ENCODE measurements at regions not wholly inside any gene's neighbourhood (a gene's known extent, or its start where the extent isn't known, plus 50 kb on each side); places are given as distances from the start of the nearest gene placed in this dataset.

DNA sequence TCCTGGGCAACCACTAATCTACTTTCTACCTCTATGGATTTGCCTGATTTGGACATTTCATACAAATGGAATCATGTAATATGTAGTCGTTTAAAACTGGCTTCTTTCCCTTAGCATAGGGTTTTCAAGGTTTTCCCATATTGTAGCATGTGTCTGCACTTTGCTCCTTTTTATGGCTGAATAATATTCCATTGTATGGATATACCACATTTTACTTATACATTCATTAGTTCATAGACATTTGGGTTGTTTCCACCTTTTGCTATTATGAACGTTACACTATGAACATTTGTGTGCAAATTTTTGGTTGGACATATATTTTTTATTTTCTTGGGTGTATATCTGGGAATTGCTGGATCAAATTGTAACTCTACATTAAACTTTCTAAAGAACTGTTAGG is 600.4 kb upstream of the NOX3 start:
- DNase-seq (ENCODE audit: low read depth): no peak

DNA sequence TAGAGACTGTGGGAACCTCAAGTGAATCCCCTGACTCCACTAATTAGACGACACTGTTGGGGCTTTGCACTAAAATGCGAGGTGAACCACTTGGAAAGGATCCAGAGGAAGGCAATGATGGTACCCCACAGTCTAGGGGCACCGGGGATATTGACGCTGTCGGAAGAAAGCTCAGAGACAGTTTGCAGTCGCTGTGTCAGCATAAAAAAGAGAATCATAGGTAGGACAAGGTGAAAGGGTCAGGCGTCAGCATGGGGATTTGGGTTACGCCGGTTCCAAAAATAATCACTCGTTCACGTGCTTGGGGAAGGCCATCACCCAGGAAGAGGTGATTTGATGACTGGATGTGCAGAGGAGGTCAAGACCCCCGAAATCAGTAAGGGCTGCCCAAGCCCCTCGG is 598.0 kb upstream of the NOX3 start:
- no peak for DNase-seq (ENCODE audit: low read depth)

DNA sequence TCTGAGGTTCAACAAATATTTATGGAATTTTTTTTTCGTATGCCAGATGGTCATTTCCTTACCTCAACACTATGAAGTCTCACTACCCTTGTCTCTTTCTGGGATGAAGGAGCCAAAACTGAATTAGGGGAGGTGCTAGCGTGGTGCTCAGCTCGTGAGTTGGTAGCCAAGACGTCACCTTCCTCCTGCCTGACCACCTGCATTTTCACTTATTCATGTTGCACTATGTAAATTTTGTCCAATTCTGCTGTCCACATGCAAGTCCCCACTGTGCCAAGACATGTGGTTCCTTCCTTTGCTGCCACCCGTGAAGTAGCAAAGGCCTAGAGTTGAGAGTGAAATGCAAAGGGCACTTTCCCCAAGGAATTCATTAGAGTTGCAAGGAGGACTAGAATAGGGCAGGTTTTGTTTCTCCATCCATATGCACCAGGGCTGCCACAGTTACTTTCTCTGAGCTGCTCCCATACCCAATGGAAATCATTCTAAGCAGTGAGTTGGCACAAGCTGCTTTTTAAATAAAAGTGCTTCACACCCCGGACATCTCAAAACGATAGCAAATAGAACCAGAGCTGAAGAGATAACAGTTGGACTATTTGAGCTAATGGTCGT is 591.3 kb upstream of the NOX3 start:
- DNase-seq (ENCODE audit: low read depth): no peak

DNA sequence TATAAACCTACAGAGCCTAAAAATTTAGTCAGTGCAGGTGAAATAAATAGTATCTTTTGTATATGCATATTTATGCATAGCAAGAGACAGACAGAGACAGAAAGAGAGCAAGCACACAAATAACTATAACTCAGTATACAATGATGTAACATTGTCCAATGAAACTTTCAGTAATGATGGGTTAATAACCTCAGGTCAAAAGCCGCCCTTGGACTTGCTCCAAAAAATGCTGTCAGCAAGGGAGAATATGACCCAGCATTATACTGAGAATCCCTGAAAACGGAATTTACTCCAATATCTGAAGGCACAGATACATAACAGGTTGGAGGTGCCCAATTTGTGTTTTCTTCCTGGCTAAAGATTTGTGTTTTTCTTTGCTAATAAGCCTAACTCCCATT is 590.6 kb upstream of the NOX3 start:
- no peak for DNase-seq (ENCODE audit: low read depth)

DNA sequence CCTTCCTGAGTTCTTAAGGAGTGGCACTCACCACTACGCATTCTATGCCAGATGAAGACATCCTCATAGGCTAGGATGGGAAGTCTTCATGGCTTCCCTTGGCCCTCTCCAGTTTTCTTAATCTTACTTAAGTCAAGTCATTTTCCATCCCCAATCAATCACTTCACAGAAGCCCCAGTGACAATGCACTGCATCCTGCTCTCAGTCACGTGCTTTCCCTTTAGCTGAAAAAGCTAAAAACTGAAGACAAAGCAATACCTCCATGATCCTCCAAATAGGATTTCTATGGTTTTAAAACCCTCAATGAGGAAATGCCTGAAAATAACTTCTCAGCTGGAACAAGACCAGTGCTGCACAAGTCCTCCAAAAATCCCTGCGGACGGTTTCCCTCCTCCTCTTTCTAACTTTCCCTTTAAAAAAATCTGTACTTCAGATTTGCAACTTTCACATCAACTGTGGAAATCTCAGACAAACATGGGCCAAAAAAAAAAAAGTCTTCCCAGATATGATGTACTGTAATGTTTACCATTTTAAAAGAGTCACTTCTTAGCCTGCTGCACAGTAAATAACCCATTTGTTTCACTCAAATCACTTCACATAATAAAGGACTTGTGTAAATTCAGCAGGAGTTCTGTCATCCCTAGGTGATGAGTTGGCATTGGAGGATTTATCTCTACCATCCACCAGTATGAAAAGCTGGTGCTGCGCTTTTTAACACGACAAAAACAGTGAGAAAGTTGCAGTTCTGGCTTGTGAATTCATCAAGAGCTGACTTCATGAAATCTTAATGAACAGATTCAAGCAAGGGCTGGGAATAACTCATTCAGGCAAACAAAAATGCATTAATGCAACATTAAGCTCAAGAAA is 590.0 kb upstream of the NOX3 start:
- DNase-seq (ENCODE audit: low read depth): no peak

DNA sequence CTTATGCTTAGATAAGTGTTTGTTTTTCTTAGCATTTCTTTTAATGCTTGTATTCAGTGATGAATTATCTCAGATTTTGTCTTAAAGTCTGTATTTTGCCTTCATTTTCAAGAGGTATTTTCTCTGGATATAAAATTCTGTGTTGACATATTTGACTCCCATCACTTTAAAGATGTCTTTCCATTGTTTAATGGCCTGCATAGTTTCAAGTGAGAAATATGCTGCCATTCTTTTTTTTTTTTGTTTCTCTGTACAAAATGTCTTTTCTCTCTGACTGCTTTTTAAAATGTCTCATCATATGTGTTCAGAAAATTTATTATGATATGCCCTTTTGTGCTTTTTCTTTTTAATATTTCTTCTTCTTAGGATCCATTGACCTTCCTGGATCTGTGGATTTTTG is 578.0 kb upstream of the NOX3 start:
- DNase-seq (ENCODE audit: low read depth): no peak

DNA sequence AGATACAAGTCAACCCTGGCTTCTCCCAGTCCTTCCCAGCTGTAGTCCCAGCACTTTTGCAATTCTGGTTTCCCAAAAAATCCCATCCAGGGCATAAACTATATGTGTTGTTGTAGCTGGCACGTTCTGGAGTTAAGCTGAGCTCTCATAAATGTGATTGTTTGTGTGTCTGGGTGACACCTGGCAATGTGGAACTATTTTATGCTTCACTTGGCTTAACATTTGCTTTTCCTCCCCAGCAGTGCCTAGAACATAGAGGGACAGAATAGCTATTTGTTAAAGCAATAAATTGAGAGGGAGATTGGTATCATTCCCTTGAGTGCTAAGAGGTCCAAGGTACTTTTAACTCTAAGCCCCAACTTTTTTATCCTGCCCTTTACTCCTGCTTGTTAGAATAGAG is 575.9 kb upstream of the NOX3 start:
- no peak for DNase-seq (ENCODE audit: low read depth)

DNA sequence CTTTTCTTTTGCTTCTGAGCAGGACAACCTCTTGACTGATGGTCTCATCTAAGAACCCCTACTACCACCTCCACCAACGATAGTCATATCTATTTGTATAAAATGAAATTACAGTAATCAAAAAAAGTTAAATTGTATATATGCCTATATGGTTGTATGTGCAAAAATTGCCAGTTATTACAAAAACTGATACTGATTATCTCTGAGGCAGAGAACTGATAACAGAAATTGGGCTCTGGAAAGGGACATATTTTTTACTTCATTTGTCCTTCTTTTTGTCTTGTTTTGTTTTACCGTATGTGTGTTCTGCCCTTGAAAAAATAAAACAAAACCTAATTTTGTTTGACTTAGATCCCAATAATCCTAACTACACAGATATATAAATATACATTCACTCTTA is 574.4 kb upstream of the NOX3 start:
- no peak for DNase-seq (ENCODE audit: low read depth)

DNA sequence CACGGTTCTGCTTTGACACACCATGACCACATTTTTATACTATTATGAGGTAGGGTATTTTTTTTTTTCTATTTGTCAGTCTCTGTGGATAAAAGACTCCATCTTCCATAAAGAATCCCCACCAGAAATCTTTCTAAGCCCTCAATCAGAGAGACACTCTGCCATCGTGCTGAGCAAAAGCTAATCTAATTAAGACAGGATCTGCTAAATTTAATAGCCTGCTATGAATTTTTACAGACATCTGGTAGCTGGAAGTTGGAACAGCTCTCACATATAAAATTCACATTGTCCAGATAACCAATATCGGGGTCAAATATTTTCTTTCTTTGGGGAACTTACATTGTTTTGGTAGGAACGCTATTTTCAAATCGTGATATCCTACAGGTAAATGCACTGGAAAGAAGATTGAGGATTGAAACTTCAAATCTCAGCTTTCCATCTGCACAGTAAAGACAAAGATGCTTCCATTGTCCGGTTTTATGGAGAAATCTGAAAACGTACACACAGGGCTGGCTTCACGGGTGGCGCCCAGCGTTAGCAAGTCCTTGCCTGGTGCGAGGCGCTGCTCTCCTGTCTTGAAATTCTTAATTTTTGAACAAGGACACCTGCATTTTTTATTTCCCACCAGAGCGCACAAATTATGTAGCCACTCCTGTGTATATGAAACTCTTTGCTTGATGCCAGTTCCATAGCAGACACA is 573.8 kb upstream of the NOX3 start:
- no peak for DNase-seq (ENCODE audit: low read depth)

DNA sequence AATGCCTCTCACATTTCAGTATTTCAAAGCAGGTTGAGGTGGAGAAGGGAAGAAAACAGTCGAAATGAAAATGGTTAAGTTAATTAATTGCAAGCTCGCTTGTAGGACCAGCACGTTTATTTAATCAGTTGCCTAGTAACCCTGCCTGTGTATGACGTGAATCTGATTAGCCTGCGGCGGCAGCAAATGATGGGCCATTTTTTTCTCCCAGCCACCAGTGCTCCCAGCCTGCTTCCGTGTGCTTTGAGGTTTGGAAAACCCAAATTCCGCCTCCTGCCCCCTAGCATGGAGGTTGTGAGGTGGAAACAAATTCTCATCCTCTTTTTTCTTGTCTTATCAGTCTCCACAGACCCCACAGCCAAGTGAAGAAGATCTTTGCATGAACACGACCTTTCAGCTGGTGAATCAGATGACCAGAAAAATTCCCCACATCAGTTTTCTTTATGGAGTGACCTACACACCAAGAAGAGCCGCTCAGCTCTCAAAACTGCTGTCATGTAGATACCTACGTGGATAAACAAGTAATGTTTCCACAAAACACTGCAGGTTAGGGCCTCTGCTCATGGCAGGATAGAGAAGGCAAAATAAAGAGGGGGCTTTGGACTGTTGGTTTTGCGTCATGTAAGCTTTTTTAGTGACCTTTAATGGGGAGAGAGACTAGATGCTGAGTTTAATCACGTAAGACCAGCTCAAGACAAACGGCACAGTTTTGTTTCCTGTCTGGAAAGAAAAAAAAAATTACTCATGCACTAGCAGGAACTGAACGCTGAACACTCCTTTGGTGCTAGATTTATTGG is 572.9 kb upstream of the NOX3 start:
- DNase-seq (ENCODE audit: low read depth): no peak

DNA sequence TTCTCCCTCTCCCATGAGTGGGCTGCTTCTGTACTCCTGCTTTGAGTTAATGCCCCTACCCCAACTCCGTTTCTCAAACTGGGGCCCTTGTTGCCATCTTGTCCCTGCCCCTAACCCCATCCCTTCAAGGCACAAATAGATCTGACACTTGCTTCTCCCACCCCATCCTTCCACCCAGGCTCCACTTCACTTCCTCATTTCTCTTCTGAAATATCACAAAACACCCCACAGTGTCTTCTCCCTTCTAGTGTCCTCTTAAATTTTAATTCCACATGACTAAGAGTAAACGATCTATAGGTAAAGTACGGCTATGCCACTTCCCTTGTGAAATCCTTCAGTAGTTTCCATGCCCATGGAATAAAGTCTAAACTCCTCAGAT is 571.6 kb upstream of the NOX3 start:
- DNase-seq (ENCODE audit: low read depth): no peak

DNA sequence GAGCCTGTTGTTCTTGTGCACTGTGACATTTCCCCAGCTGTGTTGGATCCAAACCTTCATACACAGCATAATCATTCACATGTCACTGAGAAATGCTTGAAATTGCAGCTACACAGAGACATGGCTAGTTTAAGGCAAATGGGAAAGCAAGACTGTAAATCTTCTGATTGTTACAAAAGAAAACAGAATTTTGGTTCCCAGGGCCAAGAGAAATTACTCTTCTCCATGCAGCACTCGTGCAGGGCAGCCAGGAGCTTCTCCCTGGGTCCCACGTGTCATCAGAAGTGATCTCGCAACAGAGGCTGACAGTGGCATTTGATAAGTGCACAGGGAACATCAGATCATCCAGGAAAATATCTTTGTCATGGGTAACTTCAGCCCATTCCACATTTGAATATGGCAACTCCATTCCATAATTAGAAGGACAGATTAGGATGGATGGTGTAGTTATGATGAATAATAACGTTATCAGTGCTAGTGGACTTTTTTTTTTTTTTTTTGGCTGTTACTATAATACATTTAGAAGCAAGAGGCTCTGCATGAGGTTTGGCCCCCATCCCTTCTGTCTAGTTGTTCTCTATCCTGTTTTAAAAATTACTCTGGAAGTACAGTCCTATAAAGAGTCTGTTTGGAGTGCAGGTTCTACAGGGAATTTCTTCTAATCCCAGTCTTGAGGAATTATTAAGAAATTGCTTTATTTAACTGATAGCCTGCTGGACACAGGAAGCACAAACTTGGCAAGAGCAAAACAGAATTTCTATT is 571.0 kb upstream of the NOX3 start:
- no peak for DNase-seq (ENCODE audit: low read depth)

DNA sequence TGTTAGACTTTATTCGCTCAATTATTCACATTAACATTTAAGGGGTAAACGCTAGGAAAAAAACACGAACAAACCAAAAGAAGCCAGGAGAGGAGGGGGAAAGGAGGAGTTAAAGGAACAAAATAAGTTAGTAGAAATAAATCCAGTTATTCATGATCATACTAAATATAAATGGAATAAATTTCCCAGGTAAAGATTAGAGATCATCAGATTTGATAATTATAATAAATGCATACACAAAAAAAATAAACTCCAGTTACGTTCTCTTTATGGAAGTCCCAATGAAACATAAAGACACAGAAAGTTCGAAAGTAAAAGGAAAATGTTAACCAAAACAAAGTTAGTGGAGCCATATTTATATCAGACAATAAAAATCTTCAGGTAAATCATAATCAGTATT is 568.7 kb upstream of the NOX3 start:
- no peak for DNase-seq (ENCODE audit: low read depth)

DNA sequence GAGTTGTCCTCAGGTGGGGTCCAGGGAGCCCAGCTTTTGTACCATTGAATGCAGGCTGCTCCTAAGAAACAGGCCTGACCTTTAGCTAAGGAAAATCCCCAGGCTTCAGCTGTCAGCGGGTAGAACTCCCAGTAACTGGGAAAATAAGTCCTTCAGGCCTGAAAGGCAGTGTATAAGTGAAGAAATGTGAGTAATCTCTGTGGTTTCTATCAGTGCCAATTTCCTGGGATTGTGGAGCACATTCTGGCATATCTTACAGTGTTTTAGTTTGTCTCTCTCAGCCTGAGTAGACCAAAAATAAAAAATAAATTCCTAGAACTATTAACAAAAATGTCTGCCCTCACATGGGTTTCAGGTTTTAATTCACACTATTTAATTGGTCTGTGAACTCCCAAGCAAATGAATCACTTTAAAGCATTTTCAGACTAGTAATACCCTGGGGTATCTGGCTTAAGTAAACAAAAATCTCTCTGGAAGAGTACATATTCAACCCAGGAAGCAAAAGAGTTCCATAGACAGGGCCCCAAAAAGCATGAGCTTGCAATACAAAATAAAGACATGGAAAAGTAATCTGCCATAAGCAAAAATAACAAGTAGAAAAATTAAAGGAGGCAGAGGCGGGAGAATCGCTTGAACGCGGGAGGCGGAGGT is 566.2 kb upstream of the NOX3 start:
- no peak for DNase-seq (ENCODE audit: low read depth)

DNA sequence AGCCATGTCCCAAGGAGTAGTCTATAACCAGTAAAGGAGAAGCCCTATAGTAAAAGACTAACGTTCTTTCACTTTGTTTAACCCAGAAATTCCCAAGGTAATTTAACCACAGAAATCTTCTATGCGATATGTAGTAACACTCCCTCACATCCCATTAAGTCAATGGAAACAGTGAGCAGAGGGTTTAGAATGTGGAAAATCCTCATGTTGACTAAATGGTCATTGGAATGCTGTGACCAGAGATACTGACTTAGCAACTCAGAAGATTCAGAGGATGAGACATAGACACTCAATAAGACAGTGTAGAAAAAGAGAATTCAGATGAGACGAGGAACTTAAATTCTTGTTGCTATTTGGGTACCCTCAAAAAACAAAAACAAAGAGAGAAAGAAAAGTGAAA is 562.2 kb upstream of the NOX3 start:
- no peak for DNase-seq (ENCODE audit: low read depth)

DNA sequence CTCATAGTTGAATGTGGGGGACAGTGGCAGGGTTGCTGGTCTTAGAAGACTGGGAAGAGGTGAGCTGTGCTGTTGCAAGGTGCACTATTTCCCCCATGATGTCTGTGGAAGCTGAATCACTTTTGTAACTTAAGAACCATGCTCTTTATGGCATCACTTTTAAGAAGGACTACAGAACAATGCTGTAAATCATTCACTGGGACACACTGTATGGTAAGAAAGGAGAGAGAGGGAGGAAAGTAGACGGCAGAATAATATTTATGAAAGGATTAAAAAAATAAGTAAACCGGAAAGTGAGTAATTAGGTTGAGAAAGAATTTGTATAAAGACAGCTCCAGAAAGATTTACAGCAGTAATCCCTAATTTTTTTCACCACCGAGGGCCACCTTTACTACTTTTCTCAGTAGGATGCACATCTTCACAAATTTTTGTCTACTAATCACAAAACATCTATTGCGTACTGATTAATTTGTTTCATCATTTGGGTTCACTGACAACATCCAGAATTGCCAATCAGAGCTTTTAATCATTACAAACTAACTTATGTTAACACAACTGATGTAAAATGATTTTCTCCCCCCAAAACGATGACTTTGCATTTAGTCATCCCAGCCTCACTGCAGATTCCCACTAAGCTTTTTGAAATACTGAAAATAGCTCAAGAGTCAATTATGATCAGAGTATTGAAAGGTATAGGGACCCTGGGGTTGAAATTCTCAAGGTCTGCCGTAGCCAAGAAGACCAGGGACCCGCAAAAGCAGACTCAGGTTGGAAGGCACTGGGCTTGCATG is 560.7 kb upstream of the NOX3 start:
- no peak for DNase-seq (ENCODE audit: low read depth)

DNA sequence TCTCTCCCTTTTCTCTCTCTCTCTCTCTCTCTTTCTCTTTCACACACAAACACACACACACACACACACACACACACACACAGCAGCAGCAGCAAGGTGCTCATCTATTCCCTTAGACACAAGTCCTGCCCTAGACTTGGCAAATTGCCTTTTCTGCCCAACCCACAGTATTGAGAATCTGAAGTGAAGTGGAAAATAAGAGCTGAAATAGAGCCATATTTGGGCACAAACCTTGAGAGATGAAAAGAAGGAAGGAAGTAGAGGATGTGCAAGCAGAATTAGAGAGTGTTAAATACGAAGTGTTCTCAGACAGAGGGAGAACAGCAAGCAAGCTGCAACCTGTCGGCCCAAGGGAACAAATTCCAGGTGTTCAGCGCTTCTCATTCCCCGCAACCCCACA is 557.5 kb upstream of the NOX3 start:
- DNase-seq (ENCODE audit: low read depth): no peak

DNA sequence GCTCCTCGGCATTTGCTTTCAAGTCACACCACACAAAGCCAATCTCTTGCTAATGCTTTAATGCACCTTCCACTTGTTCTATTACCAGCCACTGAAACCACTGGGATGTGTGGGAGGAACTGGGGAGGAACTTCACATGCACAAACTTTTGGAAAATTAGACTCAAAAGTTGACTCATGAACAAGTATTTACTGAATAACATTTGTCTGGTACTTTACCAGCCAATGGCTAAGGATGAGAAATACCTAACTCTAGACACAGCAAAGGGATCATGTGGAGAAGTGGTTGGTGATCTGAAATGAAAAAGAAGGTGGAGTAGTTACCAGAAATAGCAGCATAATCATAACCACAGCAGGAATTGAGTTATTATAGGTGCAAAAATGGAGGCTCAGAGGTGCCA is 554.0 kb upstream of the NOX3 start:
- DNase-seq (ENCODE audit: low read depth): no peak

DNA sequence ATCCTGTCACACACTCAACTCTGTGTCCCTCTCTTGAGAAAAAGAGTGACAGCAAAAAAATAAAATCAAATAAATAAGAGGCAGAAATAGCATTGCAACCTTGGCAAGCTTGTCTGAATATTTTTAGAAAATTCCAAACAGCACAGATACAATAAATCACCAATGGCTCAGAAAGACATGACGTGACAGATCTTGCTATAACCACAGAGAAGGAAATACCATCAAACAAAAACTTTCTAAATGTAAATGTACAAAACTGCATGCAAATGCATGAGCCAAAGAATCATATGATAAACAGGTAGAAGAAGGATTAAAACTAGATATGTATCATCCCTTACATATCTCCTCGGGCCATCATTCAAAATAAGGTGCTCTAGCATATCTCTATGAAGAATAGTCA is 549.2 kb upstream of the NOX3 start:
- DNase-seq (ENCODE audit: low read depth): no peak

DNA sequence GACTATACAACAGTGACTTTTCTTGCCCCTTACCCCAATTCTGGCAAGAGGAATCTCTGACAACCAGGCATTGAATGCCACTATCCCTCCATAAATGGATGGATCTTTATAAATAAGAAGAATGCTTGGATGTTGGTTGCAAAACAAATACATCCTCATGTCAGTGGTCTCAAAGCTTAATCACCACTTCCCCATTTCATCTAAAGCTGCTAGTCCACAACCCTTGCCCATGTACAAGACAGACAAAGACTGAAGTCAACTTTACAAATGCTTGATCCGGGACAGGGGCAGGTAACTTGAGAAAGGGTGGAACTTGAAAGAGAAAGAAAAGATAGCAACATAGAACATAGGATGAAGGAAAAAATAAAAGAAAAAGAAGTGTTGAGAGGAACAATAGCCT is 540.5 kb upstream of the NOX3 start:
- DNase-seq (ENCODE audit: low read depth): no peak

DNA sequence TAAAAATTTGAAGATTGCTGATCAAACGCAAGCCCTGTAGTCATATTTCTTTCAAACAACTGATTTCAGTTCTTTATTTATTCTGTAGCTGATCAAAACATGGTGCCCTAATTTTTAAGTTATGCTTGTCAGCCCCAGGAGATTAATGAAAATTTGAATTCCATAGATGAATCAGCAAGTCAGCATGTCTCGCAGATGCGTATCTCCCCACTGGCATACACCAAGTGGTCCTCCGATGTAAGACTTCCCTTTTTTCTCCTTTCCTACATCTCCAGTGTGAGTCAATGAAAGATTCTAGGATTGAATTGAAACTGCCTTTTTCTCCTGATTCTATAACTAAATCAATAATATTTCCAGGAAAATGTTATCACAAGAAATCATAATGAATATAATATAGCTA is 539.6 kb upstream of the NOX3 start:
- DNase-seq (ENCODE audit: low read depth): no peak
